Esophagus squamous epithelium (tissue), 5 donors: ENCODE measurements at regions not wholly inside any gene's neighbourhood (a gene's known extent, or its start where the extent isn't known, plus 50 kb on each side); places are given as distances from the start of the nearest gene placed in this dataset.

Experiments used
- DNase-seq: peaks from one replicate; lab custom pipeline; 2025; lab: John Stamatoyannopoulos, UW
- H3K27ac ChIP-seq, 4 donors: fragments of 200-600 bp; sonication (generic); one replicate each; pipeline ENCODE4 v1.5.1; 2016 to 2019; ENCODE audit warnings: mild to moderate bottlenecking in 1 of 4
- H3K27me3 ChIP-seq, 4 donors: fragments of 200-600 bp; sonication (generic); 1 replicate in 3 of 4; 2 replicates in 1 of 4; pipeline versions ENCODE4 v1.5.1 to v1.6.0; 2017 to 2021; ENCODE audit warnings: antibody characterized with exemption in 1 of 4
- H3K36me3 ChIP-seq, 3 donors: fragments of 200-600 bp; sonication (generic); one replicate each; pipeline ENCODE4 v1.5.1; 2016 to 2019
- H3K4me1 ChIP-seq, 3 donors: fragments of 200-600 bp; sonication (generic); one replicate each; pipeline ENCODE4 v1.5.1; 2017 to 2019
- H3K4me3 ChIP-seq, 4 donors: fragments of 200-600 bp; sonication (generic); 1 replicate in 3 of 4; 2 replicates in 1 of 4; pipeline ENCODE4 v1.5.1; 2016 to 2019; ENCODE audit warnings: mild to moderate bottlenecking in 2 of 4, moderate library complexity in 1 of 4
- H3K9me3 ChIP-seq, 3 donors: fragments of 200-600 bp; sonication (generic); one replicate each; pipeline ENCODE4 v1.5.1; 2016 to 2019
- CTCF ChIP-seq, 6 experiments: fragments of 450-650 bp in 4 of 6; fragments of 200-600 bp in 2 of 6; sonication (generic) in 2 of 6; IDR thresholded peaks; one replicate each; pipeline ENCODE4 v1.5.1; 2016 to 2019; ENCODE audit warnings: antibody characterized with exemption in 6 of 6, mild to moderate bottlenecking in 4 of 6, moderate library complexity in 4 of 6
- POLR2A ChIP-seq, 4 donors: fragments of 450-650 bp; IDR thresholded peaks; one replicate each; pipeline ENCODE4 v1.6.1; 2017; ENCODE audit warnings: antibody characterized with exemption in 4 of 4, mild to moderate bottlenecking in 4 of 4, moderate library complexity in 3 of 4
- WGBS, 2 donors: methylation state at CpG; one replicate each; pipeline ENCODE4 v1.1.5; 2018; 5-methylcytosine and 5-hydroxymethylcytosine counted together
- intact Hi-C: fragments of 100-400 bp; cut with DNase I; formaldehyde crosslinking; loops from one replicate; pipeline ENCODE4 v1.15.0; 2022
- donor health status: DM: yes; HTN: yes; CAD: no.

- intact Hi-C loops, result loop anchor here (5.0 kb wide), 1 partner anchor 63 kb away; no protein-coding TSS in a partner anchor
- DNase-seq, result no peak
- H3K4me1 ChIP-seq, result peaks cover 0 to 4% (median 0%) of the 10 kb centered on the region in 3 donors
- peak overlapping the region in 1 of 4 donors; percentile 36 for H3K27ac ChIP-seq
- WGBS, 2 donors, result 75 to 80% methylated on average over 3 of the region's 3 CpGs
- no peaks in the 10 kb centered on the region for H3K36me3 ChIP-seq
- no peak overlapping the region for H3K4me3 ChIP-seq
- no peaks in the 10 kb centered on the region for H3K27me3 ChIP-seq
- TF ChIP-seq CTCF (IDR thresholded peaks at IDR 0.05) (no peak), POLR2A (IDR thresholded peaks at IDR 0.05) (no peak)
- no peaks in the 10 kb centered on the region for H3K9me3 ChIP-seq
Observed at GRCh38 chr1:112304612-112305011, 91.4 kb upstream of the CTTNBP2NL start.

GRCh38 chr1:112307930-112308591, 88.0 kb upstream of the CTTNBP2NL start:
- no peak for DNase-seq
- Histone ChIP-seq H3K27ac (no peak overlapping the region), H3K4me3 (no peak overlapping the region), H3K9me3 (no peaks in the 10 kb centered on the region), H3K4me1 (peaks cover 0 to 4% (median 0%) of the 10 kb centered on the region in 3 donors), H3K27me3 (peaks cover 0 to 7% (median 0%) of the 10 kb centered on the region in 4 donors), H3K36me3 (no peaks in the 10 kb centered on the region)
- WGBS, 2 donors, result 91 to 93% methylated on average over 3 of the region's 3 CpGs
- no peak for TF ChIP-seq CTCF (IDR thresholded peaks at IDR 0.05)
- TF ChIP-seq POLR2A (IDR thresholded peaks at IDR 0.05), result no peak
- intact Hi-C loops, result no loop called here

GRCh38 chr1:112308716-112309115, 87.3 kb upstream of the CTTNBP2NL start:
- Histone ChIP-seq H3K27ac (no peak overlapping the region), H3K36me3 (no peaks in the 10 kb centered on the region), H3K4me1 (peaks cover 0 to 4% (median 0%) of the 10 kb centered on the region in 3 donors), H3K4me3 (no peak overlapping the region), H3K9me3 (no peaks in the 10 kb centered on the region), H3K27me3 (peaks cover 0 to 7% (median 0%) of the 10 kb centered on the region in 4 donors)
- no peak for DNase-seq
- no peak for TF ChIP-seq POLR2A (IDR thresholded peaks at IDR 0.05)
- intact Hi-C loops, result no loop called here
- 55 to 56% methylated on average over 4 to 5 of the region's 5 CpGs for WGBS, 2 donors

GRCh38 chr1:112309499-112309898, 86.5 kb upstream of the CTTNBP2NL start:
- WGBS, 2 donors, result 66 to 75% methylated on average over 5 of the region's 5 CpGs
- TF ChIP-seq POLR2A (IDR thresholded peaks at IDR 0.05), result no peak
- no peak for TF ChIP-seq CTCF (IDR thresholded peaks at IDR 0.05)
- peaks cover 0 to 7% (median 0%) of the 10 kb centered on the region in 4 donors for H3K27me3 ChIP-seq
- DNase-seq, result no peak
- H3K36me3 ChIP-seq, result no peaks in the 10 kb centered on the region
- intact Hi-C loops, result no loop called here
- no peaks in the 10 kb centered on the region for H3K4me1 ChIP-seq
- no peak overlapping the region for H3K4me3 ChIP-seq
- no peaks in the 10 kb centered on the region for H3K9me3 ChIP-seq
- H3K27ac ChIP-seq, result no peak overlapping the region

GRCh38 chr1:112312315-112312714, 83.7 kb upstream of the CTTNBP2NL start:
- 78 to 83% methylated on average over 1 to 5 of the region's 5 CpGs for WGBS, 2 donors
- H3K9me3 ChIP-seq, result no peaks in the 10 kb centered on the region
- H3K27ac ChIP-seq, result no peak overlapping the region
- peaks cover 0 to 7% (median 0%) of the 10 kb centered on the region in 4 donors for H3K27me3 ChIP-seq
- intact Hi-C loops, result no loop called here
- TF ChIP-seq CTCF (IDR thresholded peaks at IDR 0.05) (no peak), POLR2A (IDR thresholded peaks at IDR 0.05) (no peak)
- peaks cover 0 to 13% (median 3%) of the 10 kb centered on the region in 3 donors for H3K4me1 ChIP-seq
- H3K4me3 ChIP-seq, result no peak overlapping the region
- H3K36me3 ChIP-seq, result no peaks in the 10 kb centered on the region
- no peak for DNase-seq
